Endothelial cell of umbilical vein (primary cell): ENCODE measurements at regions not wholly inside any gene's neighbourhood (a gene's known extent, or its start where the extent isn't known, plus 50 kb on each side); places are given as distances from the start of the nearest gene placed in this dataset.

Experiments used
- BruUV-seq: library from RNA; stranded (reverse); fragments of 400-500 nt; replicated peaks from 2 replicates; lab custom pipeline; 2021; lab: Mats Ljungman, UMichigan
- CTCF ChIA-PET: fragments of 300-600, 350-600 bp; sonication (Branson Sonifier 250); formaldehyde crosslinking; loops from one replicate; lab custom pipeline; 2021; ENCODE audit warnings: antibody characterized with exemption, inconsistent platforms; lab: Charles Lee
- POLR2A ChIA-PET: fragments of 300-600, 350-600 bp; sonication (Branson Sonifier 250); formaldehyde crosslinking; loops from one replicate; lab custom pipeline; 2021; ENCODE audit warnings: antibody characterized with exemption, inconsistent platforms; lab: Charles Lee
- DNase-seq: peaks from one replicate; pipeline ENCODE4 v3.0.0-alpha.2; 2011; ENCODE audit warnings: low read depth, low spot score
- FAIRE-seq: peaks from 2 replicates; lab custom pipeline; 2011; peaks lifted over from hg19 to GRCh38; lab: Jason Lieb, UNC
- H2AFZ ChIP-seq: 2 replicates; pipeline ENCODE4 v1.6.0; 2012; ENCODE audit warnings: low read depth, low read length, control low read depth, inconsistent platforms
- H3K27ac ChIP-seq: 2 replicates; pipeline ENCODE4 v1.5.1; 2011; ENCODE audit warnings: low read depth, mild to moderate bottlenecking, control low read depth, low read length, moderate library complexity; ENCODE audit not compliant: insufficient read depth
- H3K27me3 ChIP-seq, 2 experiments: 2 replicates each; pipeline versions ENCODE4 v1.6.0 to v1.6.1; 2011; ENCODE audit warnings: low read length in 2 of 2, mixed read lengths in 1 of 2; ENCODE audit not compliant: control insufficient read depth in 2 of 2, insufficient read depth in 2 of 2
- H3K36me3 ChIP-seq, 2 experiments: 2 replicates in 1 of 2; 3 replicates in 1 of 2; pipeline ENCODE4 v1.5.1; 2011; ENCODE audit warnings: low read length in 2 of 2, mild to moderate bottlenecking in 1 of 2, moderate library complexity in 1 of 2; ENCODE audit not compliant: control insufficient read depth in 2 of 2, insufficient read depth in 2 of 2; ENCODE audit errors: extremely low read depth in 1 of 2
- H3K4me1 ChIP-seq: 3 replicates; pipeline ENCODE4 v1.5.1; 2011; ENCODE audit warnings: mild to moderate bottlenecking, low read length; ENCODE audit not compliant: control insufficient read depth, insufficient read depth; ENCODE audit errors: extremely low read depth
- H3K4me2 ChIP-seq: 2 replicates; pipeline ENCODE4 v1.6.1; 2011; ENCODE audit warnings: low read length, control low read depth, mixed read lengths; ENCODE audit not compliant: insufficient read depth
- H3K4me3 ChIP-seq, 3 experiments: fragments of 200-600 bp in 1 of 3; sonication (generic), shearing (Covaris generic) in 1 of 3; replicated peaks in 1 of 3; 2 replicates each; pipeline ENCODE4 v1.5.1; 2011 to 2016; ENCODE audit warnings: control low read depth in 3 of 3, low read length in 3 of 3, mild to moderate bottlenecking in 2 of 3, inconsistent platforms in 1 of 3, low read depth in 1 of 3, moderate library complexity in 1 of 3; ENCODE audit not compliant: insufficient read depth in 1 of 3
- H3K79me2 ChIP-seq: 2 replicates; pipeline ENCODE4 v1.6.0; 2012; ENCODE audit warnings: low read length, inconsistent platforms; ENCODE audit not compliant: control insufficient read depth, insufficient read depth
- H3K9ac ChIP-seq: replicated peaks from 2 replicates; pipeline ENCODE3; 2011; ENCODE audit warnings: low read length, control low read depth; ENCODE audit not compliant: insufficient read depth; ENCODE audit errors: extremely low read depth
- H3K9me1 ChIP-seq: replicated peaks from 3 replicates; pipeline ENCODE4 v1.6.0; 2011; ENCODE audit warnings: mild to moderate bottlenecking, low read length; ENCODE audit not compliant: control insufficient read depth, insufficient read depth; ENCODE audit errors: extremely low read depth
- H3K9me3 ChIP-seq: replicated peaks from 2 replicates; pipeline ENCODE4 v1.5.1; 2012; ENCODE audit warnings: low read length, inconsistent platforms; ENCODE audit not compliant: control insufficient read depth, insufficient read depth
- H4K20me1 ChIP-seq: replicated peaks from 2 replicates; pipeline ENCODE3; 2011; ENCODE audit warnings: mild to moderate bottlenecking, low read length; ENCODE audit not compliant: control insufficient read depth, insufficient read depth; ENCODE audit errors: extremely low read depth
- CTCF ChIP-seq, 2 donors: IDR thresholded peaks; 1 replicate in 1 of 2; 2 replicates in 1 of 2; pipeline ENCODE4 v1.5.1; 2011; ENCODE audit warnings: low read length in 2 of 2, mild to moderate bottlenecking in 2 of 2, moderate library complexity in 2 of 2, control low read depth in 1 of 2, inconsistent platforms in 1 of 2, low read depth in 1 of 2; ENCODE audit not compliant: insufficient read depth in 1 of 2; ENCODE audit errors: extremely low read depth in 1 of 2
- EZH2 ChIP-seq: IDR thresholded peaks from 2 replicates; pipeline ENCODE4 v1.6.1; 2012; ENCODE audit warnings: borderline replicate concordance, low read depth, mild to moderate bottlenecking, moderate library complexity, low read length, inconsistent platforms; ENCODE audit not compliant: severe bottlenecking
- FOS ChIP-seq: IDR thresholded peaks from 2 replicates; pipeline ENCODE4 v1.6.1; 2011; ENCODE audit warnings: mild to moderate bottlenecking, low read length, moderate library complexity, borderline replicate concordance; ENCODE audit not compliant: insufficient read depth
- GATA2 ChIP-seq: IDR thresholded peaks from 2 replicates; pipeline ENCODE4 v1.7.0; 2011; ENCODE audit warnings: low read depth, mild to moderate bottlenecking, moderate library complexity, mixed read lengths, low read length; ENCODE audit not compliant: insufficient read length, insufficient read depth
- JUN ChIP-seq: IDR thresholded peaks from 2 replicates; pipeline ENCODE4 v1.6.1; 2011; ENCODE audit warnings: borderline replicate concordance, low read depth; ENCODE audit not compliant: insufficient read length, insufficient read depth
- MAX ChIP-seq: IDR thresholded peaks from 2 replicates; pipeline ENCODE4 v1.6.1; 2011; ENCODE audit not compliant: insufficient read depth, insufficient read length
- MYC ChIP-seq: IDR thresholded peaks from one replicate; pipeline ENCODE4 v1.6.1; 2011; ENCODE audit warnings: mild to moderate bottlenecking, low read depth, low read length
- POLR2A ChIP-seq: IDR thresholded peaks from 2 replicates; pipeline ENCODE4 v1.6.1; 2012; ENCODE audit warnings: low read depth, mild to moderate bottlenecking, control low read depth, low read length
- POLR2AphosphoS5 ChIP-seq: IDR thresholded peaks from 2 replicates; pipeline ENCODE4 v1.6.1; 2012; ENCODE audit warnings: low read depth, mild to moderate bottlenecking, control low read depth, low read length, moderate library complexity; ENCODE audit not compliant: insufficient read depth
- dilution Hi-C: fragments of 300-500 bp; cut with MboI; formaldehyde crosslinking; loops from one replicate; pipeline ENCODE4 v1.15.0; 2019; ENCODE audit warnings: low sequenced_read_pairs; ENCODE audit not compliant: extremely low pct_ligation_motif_present
- intact Hi-C: fragments of 100-400 bp; cut with micrococcal nuclease; formaldehyde crosslinking; loops from one replicate; pipeline ENCODE4 v1.10.0; 2022

GRCh38 chr1:173337126-173337525, 130.0 kb upstream of the TNFSF4 start:
- Histone ChIP-seq H3K27me3 (peaks cover 0 to 2% of the 10 kb centered on the region in 2 experiments), H3K79me2 (no peaks in the 10 kb centered on the region), H3K4me3 (no peak overlapping the region), H3K9me1 (no peaks in the 10 kb centered on the region), H4K20me1 (no peaks in the 10 kb centered on the region), H3K9ac (no peak overlapping the region), H3K27ac (no peak overlapping the region), H2AFZ (no peak overlapping the region), H3K4me1 (no peaks in the 10 kb centered on the region), H3K9me3 (no peaks in the 10 kb centered on the region), H3K36me3 (no peaks in the 10 kb centered on the region), H3K4me2 (no peak overlapping the region)
- no TSS peak for BruUV-seq
- DNase-seq = no peak
- ChIA-PET POLR2A (no interaction called here), CTCF (no interaction called here)
- no peak for TF ChIP-seq MAX
- no peak for TF ChIP-seq JUN
- no peak for TF ChIP-seq FOS
- FAIRE-seq = no peak
- dilution Hi-C loops = no loop called here
- intact Hi-C loops = no loop called here

- dilution Hi-C loops = no loop called here
- TF ChIP-seq GATA2 = no peak
- no peak for TF ChIP-seq MAX
- TF ChIP-seq POLR2AphosphoS5 = no peak
- TF ChIP-seq MYC = no peak
- no peak for TF ChIP-seq FOS
- TF ChIP-seq POLR2A = no peak
- TF ChIP-seq JUN = no peak
- TF ChIP-seq EZH2 = no peak
- no peak for TF ChIP-seq CTCF (IDR thresholded peaks at IDR 0.05; ENCODE audit: extremely low read depth in 1 of 2, insufficient read depth in 1 of 2, low read depth in 1 of 2, low read length in 2 of 2)
These were observed 134.2 kb upstream of the TNFSF4 start for GRCh38 chr1:173341307-173341706.

More at GRCh38 chr1:173341307-173341706, 134.2 kb upstream of the TNFSF4 start:
- Histone ChIP-seq H3K27me3 (peaks cover 0 to 2% of the 10 kb centered on the region in 2 experiments), H3K9me1 (no peaks in the 10 kb centered on the region), H2AFZ (no peak overlapping the region), H3K9ac (no peak overlapping the region), H3K9me3 (no peaks in the 10 kb centered on the region), H3K36me3 (no peaks in the 10 kb centered on the region), H3K27ac (no peak overlapping the region), H3K4me1 (no peaks in the 10 kb centered on the region), H4K20me1 (no peaks in the 10 kb centered on the region), H3K4me2 (no peak overlapping the region), H3K4me3 (no peak overlapping the region), H3K79me2 (no peaks in the 10 kb centered on the region)
- no TSS peak for BruUV-seq
- ChIA-PET POLR2A (no interaction called here), CTCF (interaction anchor here (0.5 to 1.3 kb wide), 3 partner anchors 10 to 821 kb away, joined by 3 to 4 read pairs (median 3); no protein-coding TSS in a partner anchor)
- intact Hi-C loops = no loop called here
- DNase-seq (no peak), FAIRE-seq (no peak)
